HepG2 (cell line): ENCODE measurements at regions not wholly inside any gene's neighbourhood (a gene's known extent, or its start where the extent isn't known, plus 50 kb on each side); places are given as distances from the start of the nearest gene placed in this dataset.
"Not testable (repeated sequence)": the region's sequence is repeated elsewhere in the genome, so short reads cannot be mapped to it uniquely, and the experiment has no call there.

Experiments used
- ATAC-seq: fragments of 200-7000 bp; cut with Tn5 transposase; 3 replicates; pipeline ENCODE4 v1.9.1; 2020; ENCODE audit warnings: mild to moderate bottlenecking, moderate library complexity
- BruUV-seq: library from RNA; stranded (reverse); fragments of 400-500 nt; replicated peaks from 2 replicates; lab custom pipeline; 2021; lab: Mats Ljungman, UMichigan
- CTCF ChIA-PET: fragments of 300-600 bp; formaldehyde crosslinking; extraction: SDS; loops from one replicate; lab custom pipeline; 2021; ENCODE audit warnings: low total read pairs, inconsistent platforms, low intra/inter-chr PET ratio; lab: Yijun Ruan, JAX
- POLR2A ChIA-PET: fragments of 350-600 bp; sonication (Branson Sonifier 250); formaldehyde crosslinking; loops from one replicate; lab custom pipeline; 2020; ENCODE audit warnings: antibody characterized with exemption, inconsistent platforms; lab: Yijun Ruan, JAX
- DNase-seq: peaks from one replicate; pipeline ENCODE4 v3.0.0-alpha.2; 2015; ENCODE audit warnings: low spot score
- FAIRE-seq: peaks from 3 replicates; lab custom pipeline; 2011; peaks lifted over from hg19 to GRCh38; lab: Jason Lieb, UNC
- H2AFZ ChIP-seq: one replicate; pipeline ENCODE4 v1.6.1; 2011; ENCODE audit warnings: low read length, inconsistent platforms
- H3K27ac ChIP-seq: fragments of 300-600 bp; 3 replicates; pipeline ENCODE4 v1.8.0; 2011; ENCODE audit warnings: mixed run types, mild to moderate bottlenecking, mixed read lengths, low read length, inconsistent platforms; ENCODE audit not compliant: insufficient read depth; ENCODE audit errors: extremely low read length
- H3K27me3 ChIP-seq, 2 experiments: fragments of 200-600 bp in 1 of 2; 2 replicates in 1 of 2; 3 replicates in 1 of 2; pipeline versions ENCODE4 v1.6.0 to v1.8.0; 2011; ENCODE audit warnings: low read length in 2 of 2, mild to moderate bottlenecking in 2 of 2, moderate library complexity in 2 of 2, inconsistent platforms in 1 of 2; ENCODE audit not compliant: insufficient read depth in 2 of 2, control insufficient read depth in 1 of 2
- H3K36me3 ChIP-seq, 2 experiments: fragments of 200-600 bp in 1 of 2; replicated peaks in 1 of 2; 2 replicates in 1 of 2; 3 replicates in 1 of 2; pipeline versions ENCODE4 v1.5.1 to v1.8.0; 2011; ENCODE audit warnings: low read length in 2 of 2, inconsistent platforms in 1 of 2; ENCODE audit not compliant: insufficient read depth in 2 of 2, control insufficient read depth in 1 of 2
- H3K4me1 ChIP-seq: 2 replicates; pipeline ENCODE4 v1.5.1; 2012; ENCODE audit warnings: low read length, inconsistent platforms; ENCODE audit not compliant: insufficient read depth
- H3K4me2 ChIP-seq: 2 replicates; pipeline ENCODE4 v1.6.0; 2011; ENCODE audit warnings: low read depth, low read length, inconsistent platforms
- H3K4me3 ChIP-seq, 3 experiments: fragments of 200-600 bp in 1 of 3; sonication (generic), shearing (Covaris generic) in 1 of 3; replicated peaks in 1 of 3; 2 replicates each; pipeline ENCODE4 v1.5.1; 2011 to 2016; ENCODE audit warnings: low read length in 3 of 3, inconsistent platforms in 2 of 3, low read depth in 2 of 3, mild to moderate bottlenecking in 2 of 3, control low read depth in 1 of 3, mixed read lengths in 1 of 3; ENCODE audit not compliant: insufficient read depth in 1 of 3
- H3K79me2 ChIP-seq: one replicate; pipeline ENCODE4 v1.6.1; 2011; ENCODE audit warnings: low read length, inconsistent platforms; ENCODE audit not compliant: insufficient read depth
- H3K9ac ChIP-seq: 2 replicates; pipeline ENCODE4 v1.6.0; 2011; ENCODE audit warnings: mild to moderate bottlenecking, low read depth, low read length, inconsistent platforms; ENCODE audit not compliant: insufficient read depth
- H3K9me3 ChIP-seq: 2 replicates; pipeline ENCODE4 v1.5.1; 2012; ENCODE audit warnings: mild to moderate bottlenecking, low read length
- H4K20me1 ChIP-seq: 2 replicates; pipeline ENCODE4 v1.6.0; 2011; ENCODE audit warnings: inconsistent platforms, mild to moderate bottlenecking, low read length, moderate library complexity; ENCODE audit not compliant: insufficient read depth
- CHD2 ChIP-seq: IDR thresholded peaks from 2 replicates; pipeline ENCODE4 v1.6.1; 2011; ENCODE audit warnings: low read depth, low read length, improper control_type of control experiment
- MAFF ChIP-seq: IDR thresholded peaks from 2 replicates; pipeline ENCODE4 v1.6.1; 2011; ENCODE audit warnings: low read depth, low read length, improper control_type of control experiment
- MAFK ChIP-seq, 2 experiments: IDR thresholded peaks in 1 of 2; conservative IDR thresholded peaks in 1 of 2; 2 replicates each; pipeline ENCODE4 v1.6.1; 2011; ENCODE audit warnings: improper control_type of control experiment in 2 of 2, low read length in 2 of 2
- PHF5A ChIP-seq: IDR thresholded peaks from one replicate; pipeline ENCODE4 v1.6.1; 2018; ENCODE audit warnings: low read depth, missing genetic modification reagents; ENCODE audit not compliant: unreplicated experiment
- ZFP41 ChIP-seq: sonication (generic); formaldehyde crosslinking; IDR thresholded peaks from 2 replicates; pipeline ENCODE4 v1.4.0; 2020; ENCODE audit warnings: mild to moderate bottlenecking, missing genetic modification reagents, borderline replicate concordance
- WGBS: methylation state at CpG from one replicate; pipeline ENCODE4 v1.1.6; 2017; ENCODE audit warnings: low lambda C conversion rate; 5-methylcytosine and 5-hydroxymethylcytosine counted together
- in situ Hi-C: cut with HindIII; loops from 2 replicates; pipeline ENCODE4 v1.10.0; 2017; ENCODE audit warnings: low pct_unique_long_range_greater_than_20kb; ENCODE audit not compliant: extremely low pct_ligation_motif_present
- intact Hi-C: fragments of 100-400 bp; cut with micrococcal nuclease; formaldehyde crosslinking; loops from one replicate; pipeline ENCODE4 v1.10.0; 2022; ENCODE audit not compliant: unreplicated experiment

DNA sequence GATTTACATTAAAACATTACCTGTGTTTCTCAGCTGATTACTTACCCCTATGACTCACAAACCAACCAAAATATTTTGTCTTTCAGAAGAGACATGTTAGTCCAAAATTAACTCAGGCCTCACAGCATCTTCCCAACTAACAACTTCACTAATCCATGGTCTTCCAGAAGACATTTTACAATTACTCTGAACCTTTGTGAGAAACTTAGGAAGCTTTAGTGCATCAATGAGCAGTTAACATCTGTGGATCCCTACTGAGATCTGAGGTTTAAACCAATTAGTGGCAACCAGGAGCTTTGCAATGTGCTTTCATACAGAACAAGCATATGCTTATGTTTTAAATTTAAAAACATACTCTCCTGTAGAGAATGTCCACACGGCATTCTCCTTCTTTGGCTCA, 269.7 kb downstream of the UBE3D start:
- ATAC-seq, result no peak
- 0% methylated on average over 1 of the region's 1 CpG for WGBS
- CTCF ChIA-PET, result no interaction called here
- Histone ChIP-seq H3K27me3 (no peaks in the 10 kb centered on the region), H3K4me2 (no peak overlapping the region), H3K4me3 (no peak overlapping the region), H3K9ac (no peak overlapping the region), H3K4me1 (no peaks in the 10 kb centered on the region), H2AFZ (no peak overlapping the region), H3K9me3 (no peaks in the 10 kb centered on the region), H3K27ac (no peak overlapping the region), H4K20me1 (no peaks in the 10 kb centered on the region; the same call in 1 of the 2 replicates), H3K79me2 (no peaks in the 10 kb centered on the region), H3K36me3 (no peaks in the 10 kb centered on the region)
- POLR2A ChIA-PET, result no interaction called here
- no peak for FAIRE-seq
- TF ChIP-seq PHF5A (CRISPR knock-in tag) (no peak), CHD2 (no peak)
- in situ Hi-C loops (no loop called here), intact Hi-C loops (no loop called here)
- no TSS peak for BruUV-seq
- DNase-seq, result no peak

DNA sequence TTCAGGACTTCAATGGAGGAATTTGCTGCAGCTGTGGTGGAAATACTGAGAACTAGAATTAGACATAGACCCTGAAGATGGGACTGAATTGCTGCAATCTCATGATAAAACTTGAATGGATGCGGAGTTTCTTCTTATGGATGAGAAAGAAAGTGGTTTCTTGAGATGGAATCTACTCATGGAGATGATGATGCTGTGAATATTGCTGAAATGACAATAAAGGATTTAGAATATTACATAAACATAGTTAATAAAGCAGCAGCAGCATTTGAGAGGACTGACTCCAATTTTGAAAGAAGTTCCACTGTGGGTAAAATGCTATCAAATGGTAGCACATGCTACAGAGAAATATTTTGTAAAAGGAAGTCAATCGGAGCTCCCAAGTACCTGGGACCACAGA, 264.6 kb downstream of the UBE3D start:
- ChIA-PET POLR2A (no interaction called here), CTCF (no interaction called here)
- Histone ChIP-seq H3K79me2 (no peaks in the 10 kb centered on the region), H3K4me3 (no peak overlapping the region), H2AFZ (no peak overlapping the region), H4K20me1 (no peaks in the 10 kb centered on the region; the same call in 1 of the 2 replicates), H3K36me3 (no peaks in the 10 kb centered on the region), H3K4me2 (no peak overlapping the region), H3K27me3 (no peaks in the 10 kb centered on the region), H3K4me1 (no peaks in the 10 kb centered on the region), H3K9me3 (no peaks in the 10 kb centered on the region), H3K27ac (no peak overlapping the region), H3K9ac (no peak overlapping the region)
- TF ChIP-seq ZFP41 (no peak), MAFF (peak; percentile 41; the same call in 1 of the 2 replicates), MAFK (conservative IDR thresholded peaks at IDR 0.05 in 1 of 2, IDR thresholded peaks at IDR 0.05 in 1 of 2; ENCODE audit: low read length in 2 of 2) (peak in 1 of 2 experiments; percentile 53; a peak in 2 of 4 replicates)
- WGBS, result 0% methylated on average over 2 of the region's 2 CpGs
- in situ Hi-C loops (no loop called here), intact Hi-C loops (no loop called here)
- ATAC-seq (no peak), FAIRE-seq (no peak), DNase-seq (no peak)
- BruUV-seq, result no TSS peak

DNA sequence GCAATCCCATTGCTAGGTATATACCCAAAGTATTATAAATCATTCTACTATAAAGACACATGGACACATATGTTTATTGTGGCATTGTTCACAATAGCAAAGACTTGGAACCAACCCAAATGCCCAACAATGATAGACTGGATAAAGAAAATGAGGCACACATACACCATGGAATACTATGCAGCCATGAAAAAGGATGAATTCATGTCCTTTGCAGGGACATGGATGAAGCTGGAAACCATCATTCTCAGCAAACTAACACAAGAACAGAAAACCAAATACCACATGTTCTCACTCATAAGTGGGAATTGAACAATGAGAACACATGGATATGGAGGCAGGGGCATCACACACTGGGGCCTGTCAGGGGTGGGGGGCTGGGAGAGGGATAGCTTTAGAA, 249.4 kb downstream of the UBE3D start:
- intact Hi-C loops, H4K20me1 ChIP-seq, H3K9me3 ChIP-seq, ATAC-seq, H3K27ac ChIP-seq, in situ Hi-C loops, CTCF ChIA-PET, POLR2A ChIA-PET, H3K4me1 ChIP-seq, H3K9ac ChIP-seq, DNase-seq, H3K27me3 ChIP-seq, H3K4me2 ChIP-seq, H3K79me2 ChIP-seq, H3K4me3 ChIP-seq, BruUV-seq, H2AFZ ChIP-seq, FAIRE-seq, H3K36me3 ChIP-seq: not testable (repeated sequence)
